Gastroesophageal sphincter (tissue), 4 donors: ENCODE measurements at regions not wholly inside any gene's neighbourhood (a gene's known extent, or its start where the extent isn't known, plus 50 kb on each side); places are given as distances from the start of the nearest gene placed in this dataset.

Experiments used
- ATAC-seq: fragments of 150-250 bp; one replicate; pipeline ENCODE4 v1.9.1; 2016; ENCODE audit warnings: mild to moderate bottlenecking, moderate library complexity
- H3K27ac ChIP-seq, 4 donors: fragments of 200-600 bp; sonication (generic) in 3 of 4; 1 replicate in 3 of 4; 2 replicates in 1 of 4; pipeline ENCODE4 v1.5.1; 2016 to 2019
- H3K27me3 ChIP-seq: fragments of 200-600 bp; sonication (generic); one replicate; pipeline ENCODE4 v1.5.1; 2019
- H3K36me3 ChIP-seq, 2 donors: fragments of 200-600 bp; sonication (generic); one replicate each; pipeline ENCODE4 v1.5.1; 2019; ENCODE audit warnings: control low read depth in 1 of 2
- H3K4me1 ChIP-seq, 3 donors: fragments of 200-600 bp; sonication (generic); 1 replicate in 2 of 3; 2 replicates in 1 of 3; pipeline ENCODE4 v1.5.1; 2016 to 2019; ENCODE audit warnings: control low read depth in 2 of 3
- H3K4me3 ChIP-seq, 2 donors: fragments of 200-600 bp; sonication (generic); one replicate each; pipeline ENCODE4 v1.5.1; 2019; ENCODE audit warnings: mild to moderate bottlenecking in 1 of 2, moderate library complexity in 1 of 2
- H3K9me3 ChIP-seq, 3 donors: fragments of 200-600 bp; sonication (generic); one replicate each; pipeline ENCODE4 v1.5.1; 2017 to 2019; ENCODE audit warnings: control low read depth in 2 of 3
- EP300 ChIP-seq: sonication (generic); formaldehyde crosslinking; IDR thresholded peaks from one replicate; pipeline ENCODE4 v1.6.1; 2017; ENCODE audit warnings: antibody characterized with exemption, mild to moderate bottlenecking
- POLR2A ChIP-seq, 2 donors: fragments of 450-650 bp; IDR thresholded peaks; one replicate each; pipeline ENCODE4 v1.6.1; 2017; ENCODE audit warnings: antibody characterized with exemption in 2 of 2, mild to moderate bottlenecking in 2 of 2, moderate library complexity in 1 of 2
- POLR2AphosphoS5 ChIP-seq: sonication (generic); formaldehyde crosslinking; IDR thresholded peaks from one replicate; pipeline ENCODE4 v1.6.1; 2017; ENCODE audit warnings: antibody characterized with exemption
- WGBS, 2 donors: methylation state at CpG; one replicate each; pipeline ENCODE4 v1.1.5; 2018; ENCODE audit warnings: low coverage in 1 of 2; 5-methylcytosine and 5-hydroxymethylcytosine counted together
- TF ChIP-seq, protein P1 (sequence below), 4 experiments: fragments of 200-600 bp in 2 of 4; fragments of 450-650 bp in 2 of 4; sonication (generic) in 1 of 4; IDR thresholded peaks; one replicate each; pipeline ENCODE4 v1.5.1; 2017 to 2019; ENCODE audit warnings: antibody characterized with exemption in 4 of 4, mild to moderate bottlenecking in 2 of 4, moderate library complexity in 2 of 4

DNA sequence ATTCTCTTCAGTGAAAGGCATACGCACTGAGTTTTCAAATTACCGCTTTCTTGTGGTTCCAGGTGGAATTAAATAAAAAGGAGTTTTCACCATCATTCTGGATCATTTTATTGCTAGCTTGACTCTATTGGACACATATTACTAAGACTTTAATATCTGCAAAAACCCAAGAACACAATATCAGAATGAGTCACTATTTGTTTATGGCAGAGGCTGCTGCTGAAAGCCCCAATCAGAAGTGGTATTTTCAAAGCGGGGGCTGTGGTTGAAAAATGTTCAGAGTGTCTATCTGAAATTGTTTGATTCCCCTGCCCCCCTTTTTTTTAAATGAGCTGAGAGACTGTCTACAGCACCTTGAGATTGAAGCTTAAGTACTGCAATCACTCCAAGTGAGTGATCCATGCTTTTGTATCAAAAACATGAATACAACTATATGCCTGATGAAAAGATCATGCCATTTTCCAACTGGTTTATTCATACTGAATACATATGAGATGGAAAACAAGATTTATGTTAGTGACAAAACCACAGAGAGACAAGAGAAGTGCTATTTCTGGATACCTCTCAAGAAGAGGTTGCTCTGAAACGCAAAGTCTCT, 376.4 kb downstream of the HTR7 start:
- H3K4me3 ChIP-seq: no peak overlapping the region
- H3K4me1 ChIP-seq: no peaks in the 10 kb centered on the region
- TF ChIP-seq POLR2AphosphoS5 (no peak), POLR2A (IDR thresholded peaks at IDR 0.05) (no peak), EP300 (no peak)
- TF ChIP-seq, protein P1, sequence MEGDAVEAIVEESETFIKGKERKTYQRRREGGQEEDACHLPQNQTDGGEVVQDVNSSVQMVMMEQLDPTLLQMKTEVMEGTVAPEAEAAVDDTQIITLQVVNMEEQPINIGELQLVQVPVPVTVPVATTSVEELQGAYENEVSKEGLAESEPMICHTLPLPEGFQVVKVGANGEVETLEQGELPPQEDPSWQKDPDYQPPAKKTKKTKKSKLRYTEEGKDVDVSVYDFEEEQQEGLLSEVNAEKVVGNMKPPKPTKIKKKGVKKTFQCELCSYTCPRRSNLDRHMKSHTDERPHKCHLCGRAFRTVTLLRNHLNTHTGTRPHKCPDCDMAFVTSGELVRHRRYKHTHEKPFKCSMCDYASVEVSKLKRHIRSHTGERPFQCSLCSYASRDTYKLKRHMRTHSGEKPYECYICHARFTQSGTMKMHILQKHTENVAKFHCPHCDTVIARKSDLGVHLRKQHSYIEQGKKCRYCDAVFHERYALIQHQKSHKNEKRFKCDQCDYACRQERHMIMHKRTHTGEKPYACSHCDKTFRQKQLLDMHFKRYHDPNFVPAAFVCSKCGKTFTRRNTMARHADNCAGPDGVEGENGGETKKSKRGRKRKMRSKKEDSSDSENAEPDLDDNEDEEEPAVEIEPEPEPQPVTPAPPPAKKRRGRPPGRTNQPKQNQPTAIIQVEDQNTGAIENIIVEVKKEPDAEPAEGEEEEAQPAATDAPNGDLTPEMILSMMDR (IDR thresholded peaks at IDR 0.05): no peak
- H3K27ac ChIP-seq: no peak overlapping the region
- no peaks in the 10 kb centered on the region for H3K27me3 ChIP-seq
- 87 to 89% methylated on average over 4 of the region's 4 CpGs for WGBS, 2 donors
- H3K9me3 ChIP-seq: peaks cover 0 to 10% (median 0%) of the 10 kb centered on the region in 3 donors
- H3K36me3 ChIP-seq: no peaks in the 10 kb centered on the region
- no peak for ATAC-seq

DNA sequence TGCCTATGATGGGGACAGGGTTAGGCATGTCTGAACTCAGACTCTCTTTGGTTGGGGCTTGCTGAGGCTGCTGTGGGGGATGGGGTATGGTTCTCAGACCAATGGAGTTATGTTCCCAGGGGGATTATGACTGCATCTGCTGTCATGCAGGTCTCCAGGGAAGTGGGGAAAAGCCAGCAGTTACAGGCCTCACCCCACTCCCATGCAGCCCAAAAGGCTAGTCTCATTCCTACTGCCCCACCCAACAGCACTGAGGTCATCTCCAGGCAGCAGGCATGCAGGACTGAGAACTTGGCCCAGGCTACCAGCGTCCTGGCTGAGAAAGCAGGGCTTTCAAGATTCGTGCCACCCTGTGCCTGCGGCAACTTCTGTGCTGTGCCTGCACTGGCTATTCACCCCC, 373.3 kb downstream of the HTR7 start:
- TF ChIP-seq EP300 (no peak), POLR2A (IDR thresholded peaks at IDR 0.05) (no peak), POLR2AphosphoS5 (no peak)
- TF ChIP-seq, protein P1 (IDR thresholded peaks at IDR 0.05): no peak
- 80% methylated on average over 1 of the region's 3 CpGs; no CpG with 5 or more reads in 1 of the 2 donors for WGBS, 2 donors
- no peaks in the 10 kb centered on the region for H3K27me3 ChIP-seq
- no peaks in the 10 kb centered on the region for H3K36me3 ChIP-seq
- H3K4me1 ChIP-seq: no peaks in the 10 kb centered on the region
- no peak overlapping the region for H3K4me3 ChIP-seq
- ATAC-seq: no peak
- no peak overlapping the region for H3K27ac ChIP-seq
- peaks cover 0 to 10% (median 0%) of the 10 kb centered on the region in 3 donors for H3K9me3 ChIP-seq

DNA sequence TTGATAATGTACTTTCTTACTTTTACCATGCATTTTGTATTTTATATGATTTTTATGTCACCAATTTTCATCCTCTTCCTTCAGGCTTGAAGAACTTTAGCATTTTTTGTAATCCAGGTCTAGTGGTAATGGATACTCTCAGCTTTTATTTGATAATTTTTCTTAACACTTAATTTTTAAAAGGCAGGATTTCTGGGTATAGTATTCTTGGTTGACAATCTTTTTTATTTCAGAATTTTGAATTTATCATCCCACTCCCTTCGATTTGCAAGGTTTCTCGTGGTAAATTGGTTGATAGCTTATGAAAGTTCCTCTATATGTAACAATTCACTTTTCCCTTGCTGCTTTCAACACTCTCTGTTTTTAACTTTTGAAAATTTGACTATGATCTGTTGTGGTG, 363.7 kb downstream of the HTR7 start:
- no peak for ATAC-seq
- TF ChIP-seq POLR2AphosphoS5 (no peak), POLR2A (IDR thresholded peaks at IDR 0.05) (no peak), EP300 (no peak)
- TF ChIP-seq, protein P1 (IDR thresholded peaks at IDR 0.05): no peak
- Histone ChIP-seq H3K4me1 (no peaks in the 10 kb centered on the region), H3K27ac (no peak overlapping the region), H3K4me3 (no peak overlapping the region), H3K9me3 (peaks cover 0 to 60% (median 0%) of the 10 kb centered on the region in 3 donors), H3K27me3 (no peaks in the 10 kb centered on the region), H3K36me3 (no peaks in the 10 kb centered on the region)
- WGBS, 2 donors: 91 to 100% methylated on average over 2 of the region's 2 CpGs

DNA sequence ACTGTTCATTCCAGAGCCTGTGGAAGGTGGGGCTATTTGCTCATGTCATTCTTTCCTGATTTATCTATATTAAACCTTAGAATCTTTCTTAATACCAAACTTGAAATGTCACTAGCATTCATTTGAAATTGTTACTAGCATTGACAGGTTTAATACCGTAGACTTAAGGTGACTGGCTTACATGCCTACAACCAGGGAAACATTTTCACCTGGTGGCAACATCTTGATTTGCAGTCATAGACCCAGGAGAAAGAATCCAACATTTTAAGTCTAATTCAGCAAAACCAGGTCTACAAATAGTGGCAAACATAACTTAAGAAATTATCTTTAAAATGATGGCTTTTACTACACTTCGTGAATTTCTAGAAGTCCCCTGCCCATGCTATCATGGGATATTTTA, 353.7 kb downstream of the HTR7 start:
- no peaks in the 10 kb centered on the region for H3K4me1 ChIP-seq
- no peak overlapping the region for H3K4me3 ChIP-seq
- no peaks in the 10 kb centered on the region for H3K27me3 ChIP-seq
- ATAC-seq: no peak
- peaks cover 0 to 6% (median 0%) of the 10 kb centered on the region in 3 donors for H3K9me3 ChIP-seq
- no peaks in the 10 kb centered on the region for H3K36me3 ChIP-seq
- WGBS, 2 donors: 66 to 69% methylated on average over 2 of the region's 2 CpGs
- H3K27ac ChIP-seq: no peak overlapping the region
- no peak for TF ChIP-seq POLR2A (IDR thresholded peaks at IDR 0.05)

DNA sequence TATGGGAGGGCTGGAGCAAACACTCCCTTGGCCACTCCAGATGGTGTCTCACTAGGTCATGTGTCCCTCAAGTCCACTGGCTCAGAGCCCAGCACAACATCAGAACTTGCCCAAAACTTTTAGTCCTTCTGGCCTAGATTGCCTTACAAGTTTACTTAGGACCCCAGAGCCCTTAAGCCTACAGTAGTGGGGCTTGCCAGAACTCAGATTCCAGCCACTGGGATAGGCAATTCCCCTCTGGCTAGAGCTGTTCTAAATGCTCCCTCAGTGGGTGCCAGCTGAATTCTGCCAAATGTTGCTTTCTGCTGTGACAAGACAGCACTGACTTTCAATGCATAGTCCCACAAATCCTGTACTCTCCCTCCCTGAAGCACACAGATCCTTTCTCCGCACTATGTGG, 331.1 kb downstream of the HTR7 start:
- TF ChIP-seq POLR2AphosphoS5 (no peak), EP300 (no peak), POLR2A (IDR thresholded peaks at IDR 0.05) (no peak)
- TF ChIP-seq, protein P1 (IDR thresholded peaks at IDR 0.05): no peak
- H3K27me3 ChIP-seq: no peaks in the 10 kb centered on the region
- H3K27ac ChIP-seq: no peak overlapping the region
- no peaks in the 10 kb centered on the region for H3K4me1 ChIP-seq
- no peak overlapping the region for H3K4me3 ChIP-seq
- no CpG with 5 or more reads among the region's 1 CpG for WGBS, 2 donors
- no peaks in the 10 kb centered on the region for H3K9me3 ChIP-seq
- no peaks in the 10 kb centered on the region for H3K36me3 ChIP-seq
- no peak for ATAC-seq
